Stomach (tissue), 4 donors: ENCODE measurements at regions not wholly inside any gene's neighbourhood (a gene's known extent, or its start where the extent isn't known, plus 50 kb on each side); places are given as distances from the start of the nearest gene placed in this dataset.

Experiments used
- CTCF ChIP-seq, 7 experiments: fragments of 450-650 bp in 4 of 7; fragments of 200-600 bp in 3 of 7; sonication (generic) in 3 of 7; IDR thresholded peaks; one replicate each; pipeline ENCODE4 v1.5.1; 2016 to 2019; ENCODE audit warnings: antibody characterized with exemption in 7 of 7, control low read depth in 2 of 7, mild to moderate bottlenecking in 1 of 7
- EP300 ChIP-seq: sonication (generic); formaldehyde crosslinking; IDR thresholded peaks from one replicate; pipeline ENCODE4 v1.6.1; 2017; ENCODE audit warnings: antibody characterized with exemption
- POLR2A ChIP-seq, 4 donors: fragments of 450-650 bp; IDR thresholded peaks; one replicate each; pipeline ENCODE4 v1.6.1; 2016; ENCODE audit warnings: antibody characterized with exemption in 4 of 4, control low read depth in 2 of 4, mild to moderate bottlenecking in 1 of 4, moderate library complexity in 1 of 4
- POLR2AphosphoS5 ChIP-seq, 3 donors: sonication (generic); formaldehyde crosslinking; IDR thresholded peaks; one replicate each; pipeline ENCODE4 v1.6.1; 2016; ENCODE audit warnings: antibody characterized with exemption in 3 of 3

DNA sequence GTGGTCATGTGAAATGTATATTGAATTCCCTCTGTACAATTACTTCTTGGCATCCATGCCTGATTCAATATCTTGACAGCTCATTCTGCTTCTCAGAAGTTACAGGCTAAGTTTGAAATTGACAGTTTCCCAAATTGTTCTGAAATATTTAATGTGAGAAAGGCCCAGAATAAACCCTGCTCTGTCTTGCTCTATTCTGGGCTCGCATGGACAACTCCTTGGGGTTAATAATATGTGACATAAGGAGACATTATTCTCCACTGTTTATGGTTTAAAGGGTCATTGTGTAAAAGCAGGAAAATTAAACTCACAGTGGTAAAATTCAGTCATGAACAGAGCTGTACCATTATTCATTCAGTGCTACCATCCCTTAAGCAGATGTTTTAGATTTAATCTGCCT lies 160.7 kb upstream of the CNTNAP5 start:
- TF ChIP-seq POLR2A (IDR thresholded peaks at IDR 0.05) (no peak), CTCF (IDR thresholded peaks at IDR 0.05) (no peak), POLR2AphosphoS5 (IDR thresholded peaks at IDR 0.05) (no peak), EP300 (no peak)
